ENCODE measurements at regions not wholly inside any gene's neighbourhood (a gene's known extent, or its start where the extent isn't known, plus 50 kb on each side); places are given as distances from the start of the nearest gene placed in this dataset.

- DNase-seq = no peak
- Histone ChIP-seq H3K27ac (ENCODE audit: low read length) (no peak overlapping the region), H3K4me2 (ENCODE audit: low read depth, low read length) (no peak overlapping the region), H3K27me3 (replicated peaks; ENCODE audit: insufficient read depth, low read length) (no peaks in the 10 kb centered on the region), H3K4me1 (ENCODE audit: low read length) (no peaks in the 10 kb centered on the region), H3K9me3 (replicated peaks; ENCODE audit: insufficient read depth, low read length) (no peaks in the 10 kb centered on the region), H4K20me1 (ENCODE audit: insufficient read depth, low read length) (no peaks in the 10 kb centered on the region), H2AFZ (ENCODE audit: low read length) (no peak overlapping the region), H3K9me2 (replicated peaks; ENCODE audit: insufficient read depth, low read length) (no peaks in the 10 kb centered on the region), H3F3A (ENCODE audit: insufficient read depth, low read length) (no peaks in the 10 kb centered on the region), H3K79me2 (ENCODE audit: low read length) (no peaks in the 10 kb centered on the region), H3K9ac (ENCODE audit: low read length) (no peak overlapping the region), H3K4me3 (ENCODE audit: low read length) (no peak overlapping the region), H3K36me3 (replicated peaks; ENCODE audit: insufficient read depth, low read length) (no peaks in the 10 kb centered on the region)
- no peak for TF ChIP-seq CTCF (IDR thresholded peaks at IDR 0.05; ENCODE audit: low read length)
- TF ChIP-seq EZH2 (optimal IDR thresholded peaks at IDR 0.05; ENCODE audit: low read depth, low read length) = no peak
- no peak for TF ChIP-seq EZH2phosphoT487 (IDR thresholded peaks at IDR 0.05; ENCODE audit: low read length)
Measured at GRCh38 chr1:65504263-65504662, 83.8 kb downstream of the LEPR start.

- no peaks in the 10 kb centered on the region for H3K9me2 ChIP-seq (replicated peaks; ENCODE audit: insufficient read depth, low read length)
- no peak overlapping the region for H3K4me3 ChIP-seq (ENCODE audit: low read length)
- no peak overlapping the region for H3K27ac ChIP-seq (ENCODE audit: low read length)
- DNase-seq = no peak
- H2AFZ ChIP-seq (ENCODE audit: low read length) = no peak overlapping the region
- no peak for TF ChIP-seq CTCF (IDR thresholded peaks at IDR 0.05; ENCODE audit: low read length)
- no peak for TF ChIP-seq EZH2phosphoT487 (IDR thresholded peaks at IDR 0.05; ENCODE audit: low read length)
- no peak for TF ChIP-seq EZH2 (optimal IDR thresholded peaks at IDR 0.05; ENCODE audit: low read depth, low read length)
- H3F3A ChIP-seq (ENCODE audit: insufficient read depth, low read length) = no peaks in the 10 kb centered on the region
- H3K36me3 ChIP-seq (replicated peaks; ENCODE audit: insufficient read depth, low read length) = no peaks in the 10 kb centered on the region
- no peak overlapping the region for H3K9ac ChIP-seq (ENCODE audit: low read length)
- H4K20me1 ChIP-seq (ENCODE audit: insufficient read depth, low read length) = no peaks in the 10 kb centered on the region
- no peaks in the 10 kb centered on the region for H3K9me3 ChIP-seq (replicated peaks; ENCODE audit: insufficient read depth, low read length)
- no peaks in the 10 kb centered on the region for H3K79me2 ChIP-seq (ENCODE audit: low read length)
- no peak overlapping the region for H3K4me2 ChIP-seq (ENCODE audit: low read depth, low read length)
- no peaks in the 10 kb centered on the region for H3K27me3 ChIP-seq (replicated peaks; ENCODE audit: insufficient read depth, low read length)
- no peaks in the 10 kb centered on the region for H3K4me1 ChIP-seq (ENCODE audit: low read length)
Measured at GRCh38 chr1:65505547-65506300, 85.3 kb downstream of the LEPR start.

GRCh38 chr1:65508051-65508450 is 87.6 kb downstream of the LEPR start:
- Histone ChIP-seq H3F3A (ENCODE audit: insufficient read depth, low read length) (no peaks in the 10 kb centered on the region), H2AFZ (ENCODE audit: low read length) (no peak overlapping the region), H4K20me1 (ENCODE audit: insufficient read depth, low read length) (no peaks in the 10 kb centered on the region), H3K79me2 (ENCODE audit: low read length) (no peaks in the 10 kb centered on the region), H3K4me3 (ENCODE audit: low read length) (no peak overlapping the region), H3K4me1 (ENCODE audit: low read length) (no peaks in the 10 kb centered on the region), H3K4me2 (ENCODE audit: low read depth, low read length) (no peak overlapping the region), H3K9me2 (replicated peaks; ENCODE audit: insufficient read depth, low read length) (no peaks in the 10 kb centered on the region), H3K36me3 (replicated peaks; ENCODE audit: insufficient read depth, low read length) (no peaks in the 10 kb centered on the region), H3K9me3 (replicated peaks; ENCODE audit: insufficient read depth, low read length) (no peaks in the 10 kb centered on the region), H3K27ac (ENCODE audit: low read length) (no peak overlapping the region), H3K27me3 (replicated peaks; ENCODE audit: insufficient read depth, low read length) (no peaks in the 10 kb centered on the region), H3K9ac (ENCODE audit: low read length) (no peak overlapping the region)
- no peak for DNase-seq
- TF ChIP-seq EZH2phosphoT487 (IDR thresholded peaks at IDR 0.05; ENCODE audit: low read length) = no peak
- TF ChIP-seq EZH2 (optimal IDR thresholded peaks at IDR 0.05; ENCODE audit: low read depth, low read length) = no peak
- no peak for TF ChIP-seq CTCF (IDR thresholded peaks at IDR 0.05; ENCODE audit: low read length)

Data from MM.1S (cell line).